Smooth muscle cell (in vitro differentiated cells): ENCODE measurements at regions not wholly inside any gene's neighbourhood (a gene's known extent, or its start where the extent isn't known, plus 50 kb on each side); places are given as distances from the start of the nearest gene placed in this dataset.

ENCODE experiments used
- DNase-seq: peaks from one replicate; lab custom pipeline; 2025; ENCODE audit not compliant: unreplicated experiment; lab: John Stamatoyannopoulos, UW
- H2AFZ ChIP-seq: fragments of 200-600 bp; sonication (generic); 2 replicates; pipeline ENCODE4 v1.6.0; 2016; ENCODE audit warnings: antibody characterized with exemption, low read depth, mild to moderate bottlenecking
- H3F3A ChIP-seq: fragments of 200-600 bp; sonication (generic); 2 replicates; pipeline ENCODE4 v1.6.0; 2017; ENCODE audit warnings: antibody characterized with exemption, low read depth
- H3K27ac ChIP-seq: fragments of 200-600 bp; sonication (generic); 2 replicates; pipeline ENCODE4 v1.5.1; 2016; ENCODE audit warnings: low read depth, mild to moderate bottlenecking
- H3K27me3 ChIP-seq: fragments of 200-600 bp; sonication (generic); 2 replicates; pipeline ENCODE4 v1.6.1; 2016; ENCODE audit warnings: low read depth, mild to moderate bottlenecking
- H3K36me3 ChIP-seq: fragments of 200-600 bp; sonication (generic); 2 replicates; pipeline ENCODE4 v1.5.1; 2016; ENCODE audit warnings: low read depth
- H3K4me1 ChIP-seq: fragments of 200-600 bp; sonication (generic); 2 replicates; pipeline ENCODE4 v1.5.1; 2016; ENCODE audit warnings: low read depth
- H3K4me2 ChIP-seq: fragments of 200-600 bp; sonication (generic); 2 replicates; pipeline ENCODE4 v1.6.0; 2016; ENCODE audit warnings: mild to moderate bottlenecking
- H3K4me3 ChIP-seq: fragments of 200-600 bp; sonication (generic); 2 replicates; pipeline ENCODE4 v1.5.1; 2016; ENCODE audit warnings: mild to moderate bottlenecking
- H3K79me2 ChIP-seq: fragments of 200-600 bp; sonication (generic); 2 replicates; pipeline ENCODE4 v1.6.0; 2016; ENCODE audit warnings: low read depth, mild to moderate bottlenecking
- H3K9ac ChIP-seq: fragments of 200-600 bp; sonication (generic); 2 replicates; pipeline ENCODE4 v1.6.0; 2016; ENCODE audit warnings: low read depth
- H3K9me3 ChIP-seq: fragments of 200-600 bp; sonication (generic); replicated peaks from 2 replicates; pipeline ENCODE4 v1.5.1; 2016; ENCODE audit warnings: low read depth
- H4K20me1 ChIP-seq: fragments of 200-600 bp; sonication (generic); 2 replicates; pipeline ENCODE4 v1.6.0; 2016; ENCODE audit warnings: low read depth
- CTCF ChIP-seq: fragments of 200-600 bp; sonication (generic); IDR thresholded peaks from 2 replicates; pipeline ENCODE4 v1.5.1; 2017; ENCODE audit warnings: borderline replicate concordance, mild to moderate bottlenecking, antibody characterized with exemption; ENCODE audit not compliant: insufficient read depth, poor library complexity, severe bottlenecking
- WGBS: methylation state at CpG from one replicate; pipeline ENCODE4 v1.1.7; 2016; ENCODE audit warnings: low lambda C conversion rate; 5-methylcytosine and 5-hydroxymethylcytosine counted together

- no peaks in the 10 kb centered on the region for H3F3A ChIP-seq
- H2AFZ ChIP-seq, result no peak overlapping the region
- no peaks in the 10 kb centered on the region for H4K20me1 ChIP-seq
- H3K9ac ChIP-seq, result no peak overlapping the region
- no peak for TF ChIP-seq CTCF
- H3K27ac ChIP-seq, result no peak overlapping the region
- DNase-seq, result no peak
- no peaks in the 10 kb centered on the region for H3K36me3 ChIP-seq
- H3K4me1 ChIP-seq, result no peaks in the 10 kb centered on the region
- no peak overlapping the region for H3K4me3 ChIP-seq
- no peaks in the 10 kb centered on the region for H3K27me3 ChIP-seq
- H3K79me2 ChIP-seq, result no peaks in the 10 kb centered on the region
- no peak overlapping the region for H3K4me2 ChIP-seq
- H3K9me3 ChIP-seq, result no peaks in the 10 kb centered on the region
- WGBS, result 89% methylated on average over 2 of the region's 2 CpGs
Observed at GRCh38 chr15:47484997-47485396, 232.3 kb upstream of the SEMA6D start.

GRCh38 chr15:47485419-47485818, 231.9 kb upstream of the SEMA6D start:
- no peaks in the 10 kb centered on the region for H3K36me3 ChIP-seq
- no peaks in the 10 kb centered on the region for H3K79me2 ChIP-seq
- H3K4me3 ChIP-seq, result no peak overlapping the region
- H3K4me2 ChIP-seq, result no peak overlapping the region
- H3K27me3 ChIP-seq, result no peaks in the 10 kb centered on the region
- H4K20me1 ChIP-seq, result no peaks in the 10 kb centered on the region
- no peaks in the 10 kb centered on the region for H3F3A ChIP-seq
- 95% methylated on average over 2 of the region's 2 CpGs for WGBS
- no peaks in the 10 kb centered on the region for H3K4me1 ChIP-seq
- no peaks in the 10 kb centered on the region for H3K9me3 ChIP-seq
- no peak overlapping the region for H3K9ac ChIP-seq
- no peak overlapping the region for H3K27ac ChIP-seq
- H2AFZ ChIP-seq, result no peak overlapping the region
- no peak for TF ChIP-seq CTCF
- no peak for DNase-seq

GRCh38 chr15:47486040-47486439, 231.3 kb upstream of the SEMA6D start:
- DNase-seq, result no peak
- H3K9me3 ChIP-seq, result no peaks in the 10 kb centered on the region
- no peak overlapping the region for H3K4me2 ChIP-seq
- no peak overlapping the region for H2AFZ ChIP-seq
- H3K4me1 ChIP-seq, result no peaks in the 10 kb centered on the region
- WGBS, result 97% methylated on average over 3 of the region's 3 CpGs
- no peaks in the 10 kb centered on the region for H3K79me2 ChIP-seq
- no peaks in the 10 kb centered on the region for H3K36me3 ChIP-seq
- no peak overlapping the region for H3K4me3 ChIP-seq
- H3K27me3 ChIP-seq, result no peaks in the 10 kb centered on the region
- H3K27ac ChIP-seq, result no peak overlapping the region
- H3F3A ChIP-seq, result no peaks in the 10 kb centered on the region
- no peak for TF ChIP-seq CTCF
- no peak overlapping the region for H3K9ac ChIP-seq
- no peaks in the 10 kb centered on the region for H4K20me1 ChIP-seq

- Histone ChIP-seq H3K9me3 (no peaks in the 10 kb centered on the region), H2AFZ (no peak overlapping the region), H3K36me3 (no peaks in the 10 kb centered on the region), H3K4me2 (no peak overlapping the region), H3K79me2 (no peaks in the 10 kb centered on the region), H3K4me1 (no peaks in the 10 kb centered on the region), H3K27ac (no peak overlapping the region), H4K20me1 (no peaks in the 10 kb centered on the region), H3K9ac (no peak overlapping the region), H3K4me3 (no peak overlapping the region), H3K27me3 (no peaks in the 10 kb centered on the region), H3F3A (no peaks in the 10 kb centered on the region)
- DNase-seq, result no peak
- TF ChIP-seq CTCF, result no peak
Observed at GRCh38 chr15:47492195-47492594, 225.1 kb upstream of the SEMA6D start.
